Thymus (tissue), 11 donors: ENCODE measurements at regions not wholly inside any gene's neighbourhood (a gene's known extent, or its start where the extent isn't known, plus 50 kb on each side); places are given as distances from the start of the nearest gene placed in this dataset.

Source experiments
- DNase-seq, 9 donors: peaks; one replicate each; pipeline ENCODE4 v3.0.0-alpha.2; 2013; ENCODE audit warnings: low spot score in 9 of 9, low read depth in 6 of 9, missing footprints in 1 of 9
- H3K27ac ChIP-seq, 2 donors: one replicate each; pipeline ENCODE4 v1.5.1; 2013; ENCODE audit warnings: control low read depth in 1 of 2, low read depth in 1 of 2, low read length in 1 of 2, mild to moderate bottlenecking in 1 of 2, moderate library complexity in 1 of 2
- H3K27me3 ChIP-seq, 2 donors: one replicate each; pipeline ENCODE4 v1.5.1; 2013; ENCODE audit warnings: low read length in 1 of 2; ENCODE audit not compliant: control insufficient read depth in 2 of 2, insufficient read depth in 1 of 2
- H3K36me3 ChIP-seq, 2 donors: one replicate each; pipeline ENCODE4 v1.5.1; 2013; ENCODE audit warnings: low read length in 1 of 2, mild to moderate bottlenecking in 1 of 2, moderate library complexity in 1 of 2; ENCODE audit not compliant: control insufficient read depth in 2 of 2, insufficient read depth in 2 of 2
- H3K4me1 ChIP-seq, 2 donors: one replicate each; pipeline ENCODE4 v1.5.1; 2013; ENCODE audit warnings: low read length in 2 of 2; ENCODE audit not compliant: control insufficient read depth in 2 of 2, insufficient read depth in 2 of 2
- H3K4me3 ChIP-seq, 2 donors: one replicate each; pipeline ENCODE4 v1.5.1; 2013; ENCODE audit warnings: low read length in 2 of 2, control low read depth in 1 of 2, mild to moderate bottlenecking in 1 of 2
- H3K9me3 ChIP-seq, 2 donors: one replicate each; pipeline ENCODE4 v1.5.1; 2013; ENCODE audit warnings: low read length in 1 of 2, mild to moderate bottlenecking in 1 of 2; ENCODE audit not compliant: control insufficient read depth in 2 of 2, insufficient read depth in 1 of 2
- WGBS: extraction: QIAGEN DNeasy Blood & Tissue Kit; methylation state at CpG from one replicate; pipeline ENCODE4 v1.1.7; 2013; 5-methylcytosine and 5-hydroxymethylcytosine counted together
- donor health status: healthy.

GRCh38 chr10:28776519-28776918, 99.2 kb downstream of the BAMBI start:
- Histone ChIP-seq H3K36me3 (no peaks in the 10 kb centered on the region), H3K9me3 (no peaks in the 10 kb centered on the region), H3K4me3 (no peak overlapping the region), H3K4me1 (no peaks in the 10 kb centered on the region), H3K27ac (no peak overlapping the region), H3K27me3 (no peaks in the 10 kb centered on the region)
- whole genome bisulfite sequencing = 87% methylated on average over 2 of the region's 2 CpGs
- no peak for DNase-seq

- no peak for DNase-seq
- Histone ChIP-seq H3K4me3 (no peak overlapping the region), H3K4me1 (no peaks in the 10 kb centered on the region), H3K27ac (no peak overlapping the region), H3K9me3 (no peaks in the 10 kb centered on the region), H3K27me3 (no peaks in the 10 kb centered on the region), H3K36me3 (no peaks in the 10 kb centered on the region)
- 90% methylated on average over 2 of the region's 2 CpGs for WGBS
Measured at GRCh38 chr10:28777911-28778310, 100.6 kb downstream of the BAMBI start.

- no peaks in the 10 kb centered on the region for H3K36me3 ChIP-seq
- H3K27me3 ChIP-seq = no peaks in the 10 kb centered on the region
- no peaks in the 10 kb centered on the region for H3K4me1 ChIP-seq
- no peaks in the 10 kb centered on the region for H3K9me3 ChIP-seq
- no peak overlapping the region for H3K27ac ChIP-seq
- no peak overlapping the region for H3K4me3 ChIP-seq
- 80% methylated on average over 2 of the region's 2 CpGs for WGBS
- no peak for DNase-seq
Measured at GRCh38 chr10:28778524-28778923, 101.2 kb downstream of the BAMBI start.

DNA sequence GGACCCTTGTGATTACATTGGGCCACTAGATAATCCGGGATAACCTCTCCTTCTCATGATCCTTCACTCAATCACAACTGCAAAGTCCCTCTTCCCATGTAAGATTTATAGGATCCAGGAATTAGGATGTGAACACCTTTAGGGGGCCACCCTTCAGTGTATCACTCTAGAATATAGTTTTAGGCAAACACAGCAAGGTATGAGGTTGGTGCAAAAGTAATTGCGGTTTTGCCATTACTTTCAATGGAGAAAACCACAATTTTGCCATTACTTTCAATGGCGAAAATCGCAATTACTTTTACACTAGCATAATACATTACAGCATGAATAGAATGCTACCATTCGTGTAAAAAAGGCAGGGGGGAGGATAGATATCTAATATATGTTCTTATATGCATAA, 104.0 kb downstream of the BAMBI start:
- no peak overlapping the region for H3K27ac ChIP-seq
- H3K27me3 ChIP-seq = no peaks in the 10 kb centered on the region
- H3K36me3 ChIP-seq = no peaks in the 10 kb centered on the region
- 93% methylated on average over 5 of the region's 5 CpGs for WGBS
- no peaks in the 10 kb centered on the region for H3K9me3 ChIP-seq
- no peak overlapping the region for H3K4me3 ChIP-seq
- H3K4me1 ChIP-seq = no peaks in the 10 kb centered on the region
- no peak for DNase-seq

DNA sequence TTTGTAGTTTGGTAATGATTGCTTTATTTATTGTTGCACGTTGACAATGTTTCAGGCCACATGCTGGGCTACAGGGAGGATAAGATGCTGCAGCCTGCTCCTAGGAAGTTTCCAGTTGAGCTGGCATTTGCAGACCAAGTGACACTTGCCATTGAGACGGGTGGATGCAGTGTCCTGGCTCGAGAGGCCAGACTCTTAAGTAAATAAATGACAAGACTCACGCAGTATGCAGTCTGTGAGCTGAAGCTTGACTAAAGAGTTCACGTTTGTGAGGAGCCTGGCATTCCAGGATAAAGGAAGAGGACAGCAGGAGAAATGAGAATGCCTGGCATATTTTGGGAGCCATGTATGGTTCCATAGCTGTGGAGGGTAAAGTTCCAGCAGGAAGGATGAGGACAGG, 105.8 kb downstream of the BAMBI start:
- Histone ChIP-seq H3K4me1 (no peaks in the 10 kb centered on the region), H3K4me3 (no peak overlapping the region), H3K27ac (no peak overlapping the region), H3K9me3 (no peaks in the 10 kb centered on the region), H3K36me3 (no peaks in the 10 kb centered on the region), H3K27me3 (no peaks in the 10 kb centered on the region)
- no peak for DNase-seq
- 89% methylated on average over 5 of the region's 5 CpGs for WGBS

GRCh38 chr10:28785018-28785417, 107.7 kb downstream of the BAMBI start:
- no peaks in the 10 kb centered on the region for H3K9me3 ChIP-seq
- 85% methylated on average over 5 of the region's 5 CpGs for WGBS

GRCh38 chr10:28788252-28788651, 110.9 kb downstream of the BAMBI start:
- WGBS = 66% methylated on average over 2 of the region's 2 CpGs
- H3K27me3 ChIP-seq = no peaks in the 10 kb centered on the region
- no peak overlapping the region for H3K4me3 ChIP-seq
- no peaks in the 10 kb centered on the region for H3K36me3 ChIP-seq
- DNase-seq = peak in 7 of 9 donors; percentile 14 to 60 (median 40)
- no peaks in the 10 kb centered on the region for H3K9me3 ChIP-seq
- no peak overlapping the region for H3K27ac ChIP-seq
- peaks cover 0 to 3% of the 10 kb centered on the region in 2 donors for H3K4me1 ChIP-seq

More at GRCh38 chr10:28785018-28785417, 107.7 kb downstream of the BAMBI start:
- Histone ChIP-seq H3K36me3 (no peaks in the 10 kb centered on the region), H3K27ac (no peak overlapping the region), H3K4me3 (no peak overlapping the region), H3K4me1 (peaks cover 0 to 3% of the 10 kb centered on the region in 2 donors), H3K27me3 (no peaks in the 10 kb centered on the region)
- DNase-seq = no peak

- H3K27ac ChIP-seq = no peak overlapping the region
- no peaks in the 10 kb centered on the region for H3K36me3 ChIP-seq
- H3K27me3 ChIP-seq = no peaks in the 10 kb centered on the region
- H3K4me1 ChIP-seq = peaks cover 0 to 3% of the 10 kb centered on the region in 2 donors
- no peak overlapping the region for H3K4me3 ChIP-seq
- DNase-seq = no peak
- no peaks in the 10 kb centered on the region for H3K9me3 ChIP-seq
- 94% methylated on average over 5 of the region's 5 CpGs for WGBS
Measured at GRCh38 chr10:28788762-28789161, 111.4 kb downstream of the BAMBI start.

- H3K27me3 ChIP-seq = no peaks in the 10 kb centered on the region
- H3K36me3 ChIP-seq = no peaks in the 10 kb centered on the region
- peak in 1 of 9 donors; percentile 23 for DNase-seq
- no peak overlapping the region for H3K4me3 ChIP-seq
- peaks cover 0 to 3% of the 10 kb centered on the region in 2 donors for H3K4me1 ChIP-seq
- WGBS = 94% methylated on average over 8 of the region's 8 CpGs
- H3K27ac ChIP-seq = no peak overlapping the region
- no peaks in the 10 kb centered on the region for H3K9me3 ChIP-seq
Measured at GRCh38 chr10:28790146-28790545, 112.8 kb downstream of the BAMBI start.

DNA sequence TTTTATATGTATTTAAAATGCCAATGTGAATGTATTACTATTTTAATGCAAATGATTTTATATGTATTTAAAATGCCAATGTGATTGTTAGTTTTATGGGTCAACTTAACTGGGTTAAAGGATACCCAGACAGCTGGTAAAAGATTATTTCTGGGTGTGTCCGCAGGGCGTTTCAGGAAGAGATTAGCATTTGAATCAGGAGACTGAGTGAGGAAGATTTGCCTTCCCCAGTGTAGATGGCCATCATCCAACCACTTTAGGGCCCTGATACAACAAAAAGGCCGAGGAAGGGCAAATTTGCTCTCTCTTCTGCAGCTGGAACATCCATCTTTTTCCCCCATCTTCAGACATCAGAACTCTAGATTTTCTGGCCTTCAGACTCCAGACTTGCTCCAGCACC, 116.2 kb downstream of the BAMBI start:
- H3K27me3 ChIP-seq = no peaks in the 10 kb centered on the region
- H3K27ac ChIP-seq = no peak overlapping the region
- no peaks in the 10 kb centered on the region for H3K36me3 ChIP-seq
- WGBS = 95% methylated on average over 3 of the region's 3 CpGs
- no peak overlapping the region for H3K4me3 ChIP-seq
- H3K9me3 ChIP-seq = no peaks in the 10 kb centered on the region
- H3K4me1 ChIP-seq = peaks cover 0 to 3% of the 10 kb centered on the region in 2 donors
- no peak for DNase-seq
